GM04504 (cell line): ENCODE measurements at regions not wholly inside any gene's neighbourhood (a gene's known extent, or its start where the extent isn't known, plus 50 kb on each side); places are given as distances from the start of the nearest gene placed in this dataset.
"Not testable (repeated sequence)": the region's sequence is repeated elsewhere in the genome, so short reads cannot be mapped to it uniquely, and the experiment has no call there.

Experiments
- DNase-seq: peaks from one replicate; pipeline ENCODE4 v3.0.0-alpha.2; 2012; ENCODE audit warnings: low read depth

GRCh38 chr4:141851246-141851891 is 215.0 kb downstream of the IL15 start:
- no peak for DNase-seq

- DNase-seq: no peak
Observed at GRCh38 chr4:141853091-141853764, 216.8 kb downstream of the IL15 start.

DNA sequence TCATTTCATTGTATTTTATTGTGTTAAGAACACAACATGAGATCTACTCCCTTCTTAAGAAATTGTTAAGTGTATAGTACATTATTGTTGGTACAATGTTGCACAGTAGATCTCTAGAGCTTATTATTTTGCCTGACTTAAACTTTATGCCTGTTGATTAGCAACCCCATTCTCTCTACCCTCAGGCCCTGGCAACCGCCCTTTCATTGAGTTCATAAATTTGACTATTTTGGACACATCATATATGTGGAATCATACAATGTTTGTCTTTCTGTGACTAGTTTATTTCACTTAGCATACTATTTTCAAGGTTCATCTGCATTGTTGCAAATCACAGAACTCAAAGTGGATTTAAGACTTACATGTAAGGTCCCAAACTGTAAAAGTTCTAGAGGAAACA is 222.1 kb downstream of the IL15 start:
- no peak for DNase-seq

DNA sequence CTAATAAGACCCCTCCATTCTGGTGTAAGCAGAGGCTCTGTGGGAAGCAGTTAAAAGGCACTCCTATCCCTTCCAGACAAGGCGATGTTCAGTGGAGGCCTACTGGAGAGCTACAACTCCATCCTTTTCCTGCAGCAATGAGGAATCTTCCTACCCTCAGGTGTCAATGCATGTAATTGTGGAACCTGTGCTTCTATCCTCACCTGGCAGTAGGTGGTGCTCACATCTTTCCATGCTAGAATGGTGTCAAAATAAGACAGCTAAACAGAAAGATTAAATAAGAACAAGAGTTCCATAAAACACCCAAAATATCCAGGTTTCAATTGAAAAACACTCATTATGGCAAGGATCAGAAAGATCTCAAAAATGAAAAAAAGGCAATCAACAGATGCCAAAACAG is 224.6 kb downstream of the IL15 start:
- DNase-seq: no peak

DNA sequence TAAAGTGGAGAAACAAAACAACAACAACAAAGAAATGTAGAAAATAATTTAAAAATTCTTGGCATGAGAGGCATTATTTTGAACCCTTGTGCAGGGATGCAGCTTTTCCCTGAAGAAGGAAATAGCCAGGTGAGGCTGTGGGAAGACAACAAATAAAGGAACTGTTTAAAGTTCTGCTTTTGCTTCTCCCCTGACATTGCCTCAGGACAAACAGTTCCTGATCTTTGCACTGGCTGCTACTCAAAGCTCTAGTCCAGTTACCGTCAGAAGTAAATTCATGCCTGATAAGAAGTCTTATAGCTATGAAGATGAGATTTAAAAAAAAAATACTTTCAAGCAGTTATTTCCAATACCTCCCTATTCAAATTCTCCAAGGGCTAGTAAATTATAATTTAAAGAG is 233.8 kb downstream of the IL15 start:
- no peak for DNase-seq

- no peak for DNase-seq
Observed at GRCh38 chr4:141871086-141871770, 234.8 kb downstream of the IL15 start.

GRCh38 chr4:141882650-141883049 is 246.3 kb downstream of the IL15 start:
- not testable (repeated sequence) for DNase-seq

GRCh38 chr4:141884070-141884469 is 247.7 kb downstream of the IL15 start:
- no peak for DNase-seq

GRCh38 chr4:141885112-141885511 is 248.7 kb downstream of the IL15 start:
- no peak for DNase-seq

- no peak for DNase-seq
Observed at GRCh38 chr4:141890279-141890678, 253.9 kb downstream of the IL15 start.

GRCh38 chr4:141891260-141892120 is 255.1 kb downstream of the IL15 start:
- DNase-seq: no peak

- DNase-seq: no peak
Observed at GRCh38 chr4:141896687-141897086, 260.3 kb downstream of the IL15 start.

GRCh38 chr4:141898346-141898745 is 262.0 kb downstream of the IL15 start:
- DNase-seq: no peak

GRCh38 chr4:141899103-141899502 is 262.7 kb downstream of the IL15 start:
- no peak for DNase-seq

- peak; percentile 57 for DNase-seq
Observed at GRCh38 chr4:141899541-141899940, 263.2 kb downstream of the IL15 start.

DNA sequence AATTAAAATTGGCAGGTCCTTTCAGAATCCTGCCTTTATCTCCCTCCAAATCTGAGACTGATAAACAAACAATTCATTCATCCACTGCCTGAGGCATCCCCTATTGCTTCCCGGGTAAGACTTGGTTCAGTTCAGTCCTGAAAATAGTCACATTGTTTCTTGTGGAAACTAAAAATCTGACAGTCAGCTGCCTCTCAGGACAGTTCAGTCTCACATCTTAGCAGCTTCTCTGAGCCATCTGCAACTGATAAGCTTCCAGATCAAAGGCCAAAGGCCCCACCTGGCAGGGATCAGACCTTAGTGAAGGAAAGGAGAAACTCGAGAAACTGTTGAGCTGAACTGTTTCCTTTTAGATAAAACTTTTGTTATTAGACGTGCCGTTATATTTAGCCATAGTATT is 264.5 kb downstream of the IL15 start:
- DNase-seq: no peak

GRCh38 chr4:141905751-141906150 is 269.4 kb downstream of the IL15 start:
- peak; percentile 71 for DNase-seq

- peak; percentile 21 for DNase-seq
Observed at GRCh38 chr4:141909541-141909940, 273.2 kb downstream of the IL15 start.

GRCh38 chr4:141912831-141913230 is 276.4 kb downstream of the IL15 start:
- no peak for DNase-seq

GRCh38 chr4:141913928-141914327 is 277.5 kb downstream of the IL15 start:
- DNase-seq: no peak

- DNase-seq: no peak
Observed at GRCh38 chr4:141914746-141915145, 278.4 kb downstream of the IL15 start.

DNA sequence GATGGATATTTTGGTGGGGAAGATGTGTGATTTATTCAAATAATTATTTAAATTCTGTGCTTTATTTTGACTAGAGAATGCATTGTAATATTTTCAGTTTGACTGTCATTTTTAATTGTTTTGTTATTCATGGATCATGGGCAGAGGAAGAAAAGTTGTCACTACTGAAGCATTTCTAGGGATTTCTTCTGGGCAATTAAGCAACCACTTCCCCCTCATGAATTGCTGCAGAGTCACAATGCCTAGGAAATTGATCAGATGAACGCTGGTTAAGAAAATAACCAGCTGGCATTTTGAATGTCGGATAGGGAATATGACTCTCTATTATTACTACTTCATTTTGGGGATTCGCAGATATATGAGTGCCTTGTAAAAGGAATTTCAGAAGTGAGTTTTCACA is 283.3 kb downstream of the IL15 start:
- no peak for DNase-seq
